KMS-11 (cell line): ENCODE measurements at regions not wholly inside any gene's neighbourhood (a gene's known extent, or its start where the extent isn't known, plus 50 kb on each side); places are given as distances from the start of the nearest gene placed in this dataset.

ENCODE experiments used
- H2AFZ ChIP-seq: fragments of 200-600 bp; sonication (generic); 2 replicates; pipeline ENCODE4 v1.6.1; 2016; ENCODE audit warnings: antibody characterized with exemption, mixed run types, low read depth
- H3K27ac ChIP-seq: fragments of 200-600 bp; sonication (generic); 2 replicates; pipeline ENCODE4 v1.6.1; 2016; ENCODE audit warnings: mild to moderate bottlenecking, mixed run types
- H3K27me3 ChIP-seq: fragments of 200-600 bp; sonication (generic); 2 replicates; pipeline ENCODE4 v1.6.1; 2017; ENCODE audit warnings: mild to moderate bottlenecking, low read depth, mixed run types, moderate library complexity; ENCODE audit not compliant: insufficient read depth
- H3K36me3 ChIP-seq: fragments of 200-600 bp; sonication (generic); 2 replicates; pipeline ENCODE4 v1.6.1; 2017; ENCODE audit warnings: mild to moderate bottlenecking, mixed run types; ENCODE audit not compliant: insufficient read depth
- H3K4me1 ChIP-seq: fragments of 200-600 bp; sonication (generic); 2 replicates; pipeline ENCODE4 v1.6.1; 2016; ENCODE audit warnings: mild to moderate bottlenecking, low read depth, mixed run types; ENCODE audit not compliant: poor library complexity, severe bottlenecking
- H3K4me2 ChIP-seq: fragments of 200-600 bp; sonication (generic); 2 replicates; pipeline ENCODE4 v1.7.0; 2016; ENCODE audit warnings: mild to moderate bottlenecking, mixed run types
- H3K4me3 ChIP-seq: fragments of 200-600 bp; sonication (generic); IDR thresholded peaks from 2 replicates; pipeline ENCODE4 v1.6.1; 2017; ENCODE audit warnings: low read depth, low read length, mixed read lengths; ENCODE audit not compliant: insufficient read depth
- H3K79me2 ChIP-seq: fragments of 200-600 bp; sonication (generic); 2 replicates; pipeline ENCODE4 v1.6.1; 2016; ENCODE audit warnings: low read depth, mixed run types; ENCODE audit not compliant: insufficient read depth
- H3K9ac ChIP-seq: fragments of 200-600 bp; sonication (generic); 2 replicates; pipeline ENCODE4 v1.6.1; 2016; ENCODE audit warnings: mild to moderate bottlenecking, mixed run types
- H4K20me1 ChIP-seq: fragments of 200-600 bp; sonication (generic); 2 replicates; pipeline ENCODE4 v1.6.1; 2016; ENCODE audit warnings: mild to moderate bottlenecking, mixed run types; ENCODE audit not compliant: insufficient read depth
- CTCF ChIP-seq: fragments of 200-600 bp; sonication (generic); conservative IDR thresholded peaks from 2 replicates; pipeline ENCODE4 v1.6.1; 2017; ENCODE audit warnings: low read depth, mild to moderate bottlenecking, antibody characterized with exemption, low read length, moderate library complexity, mixed read lengths

GRCh38 chr10:129416956-129417765 lies 49.9 kb upstream of the MGMT start:
- no peak overlapping the region for H3K27ac ChIP-seq
- H3K27me3 ChIP-seq: no peaks in the 10 kb centered on the region
- H3K4me2 ChIP-seq: no peak overlapping the region
- no peak overlapping the region for H3K4me3 ChIP-seq
- no peak for TF ChIP-seq CTCF
- no peaks in the 10 kb centered on the region for H3K36me3 ChIP-seq
- H3K79me2 ChIP-seq: no peaks in the 10 kb centered on the region
- no peak overlapping the region for H3K9ac ChIP-seq
- H3K4me1 ChIP-seq: no peaks in the 10 kb centered on the region
- no peaks in the 10 kb centered on the region for H4K20me1 ChIP-seq
- no peak overlapping the region for H2AFZ ChIP-seq
